ENCODE measurements at regions not wholly inside any gene's neighbourhood (a gene's known extent, or its start where the extent isn't known, plus 50 kb on each side); places are given as distances from the start of the nearest gene placed in this dataset.

DNA sequence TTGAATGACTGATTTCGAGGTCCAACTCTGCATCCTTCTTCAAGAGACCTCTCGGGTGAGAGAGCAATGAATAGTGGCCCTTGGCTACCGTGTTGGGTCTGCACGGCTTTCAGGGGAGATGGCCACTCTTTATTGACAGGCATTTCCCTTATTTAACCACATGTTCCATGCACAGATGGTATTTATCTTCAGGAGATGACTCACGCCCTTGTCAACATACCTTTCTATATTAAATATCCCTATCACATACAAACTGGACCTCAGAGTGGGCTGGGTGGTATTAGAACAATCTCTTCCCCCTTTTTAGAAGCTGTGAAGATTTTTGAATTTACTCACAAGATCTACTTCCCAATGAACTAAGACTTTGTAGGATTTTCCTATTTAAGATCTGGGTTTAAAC lies 109.6 kb upstream of the CDC42EP3 start:
- TF ChIP-seq, protein P1, sequence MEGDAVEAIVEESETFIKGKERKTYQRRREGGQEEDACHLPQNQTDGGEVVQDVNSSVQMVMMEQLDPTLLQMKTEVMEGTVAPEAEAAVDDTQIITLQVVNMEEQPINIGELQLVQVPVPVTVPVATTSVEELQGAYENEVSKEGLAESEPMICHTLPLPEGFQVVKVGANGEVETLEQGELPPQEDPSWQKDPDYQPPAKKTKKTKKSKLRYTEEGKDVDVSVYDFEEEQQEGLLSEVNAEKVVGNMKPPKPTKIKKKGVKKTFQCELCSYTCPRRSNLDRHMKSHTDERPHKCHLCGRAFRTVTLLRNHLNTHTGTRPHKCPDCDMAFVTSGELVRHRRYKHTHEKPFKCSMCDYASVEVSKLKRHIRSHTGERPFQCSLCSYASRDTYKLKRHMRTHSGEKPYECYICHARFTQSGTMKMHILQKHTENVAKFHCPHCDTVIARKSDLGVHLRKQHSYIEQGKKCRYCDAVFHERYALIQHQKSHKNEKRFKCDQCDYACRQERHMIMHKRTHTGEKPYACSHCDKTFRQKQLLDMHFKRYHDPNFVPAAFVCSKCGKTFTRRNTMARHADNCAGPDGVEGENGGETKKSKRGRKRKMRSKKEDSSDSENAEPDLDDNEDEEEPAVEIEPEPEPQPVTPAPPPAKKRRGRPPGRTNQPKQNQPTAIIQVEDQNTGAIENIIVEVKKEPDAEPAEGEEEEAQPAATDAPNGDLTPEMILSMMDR (IDR thresholded peaks at IDR 0.05; ENCODE audit: low read length, missing control alignments) = no peak
- DNase-seq (ENCODE audit: low read depth) = peak; percentile 60

GRCh38 chr2:37782155-37782673 lies 110.8 kb upstream of the CDC42EP3 start:
- TF ChIP-seq, protein P1 (IDR thresholded peaks at IDR 0.05; ENCODE audit: low read length, missing control alignments) = no peak
- H3K4me3 ChIP-seq (replicated peaks; ENCODE audit: low read depth, low read length) = no peak overlapping the region
- DNase-seq (ENCODE audit: low read depth) = no peak

More for the DNA sequence above, 109.6 kb upstream of the CDC42EP3 start:
- H3K4me3 ChIP-seq (replicated peaks; ENCODE audit: low read depth, low read length) = no peak overlapping the region

GRCh38 chr2:37782721-37783371 lies 111.4 kb upstream of the CDC42EP3 start:
- TF ChIP-seq, protein P1 (IDR thresholded peaks at IDR 0.05; ENCODE audit: low read length, missing control alignments) = no peak
- no peak overlapping the region for H3K4me3 ChIP-seq (replicated peaks; ENCODE audit: low read depth, low read length)

GRCh38 chr2:37783545-37783944 lies 112.1 kb upstream of the CDC42EP3 start:
- TF ChIP-seq, protein P1 (IDR thresholded peaks at IDR 0.05; ENCODE audit: low read length, missing control alignments) = no peak
- no peak for DNase-seq (ENCODE audit: low read depth)
- H3K4me3 ChIP-seq (replicated peaks; ENCODE audit: low read depth, low read length) = no peak overlapping the region

More at GRCh38 chr2:37782721-37783371, 111.4 kb upstream of the CDC42EP3 start:
- DNase-seq (ENCODE audit: low read depth) = no peak

DNA sequence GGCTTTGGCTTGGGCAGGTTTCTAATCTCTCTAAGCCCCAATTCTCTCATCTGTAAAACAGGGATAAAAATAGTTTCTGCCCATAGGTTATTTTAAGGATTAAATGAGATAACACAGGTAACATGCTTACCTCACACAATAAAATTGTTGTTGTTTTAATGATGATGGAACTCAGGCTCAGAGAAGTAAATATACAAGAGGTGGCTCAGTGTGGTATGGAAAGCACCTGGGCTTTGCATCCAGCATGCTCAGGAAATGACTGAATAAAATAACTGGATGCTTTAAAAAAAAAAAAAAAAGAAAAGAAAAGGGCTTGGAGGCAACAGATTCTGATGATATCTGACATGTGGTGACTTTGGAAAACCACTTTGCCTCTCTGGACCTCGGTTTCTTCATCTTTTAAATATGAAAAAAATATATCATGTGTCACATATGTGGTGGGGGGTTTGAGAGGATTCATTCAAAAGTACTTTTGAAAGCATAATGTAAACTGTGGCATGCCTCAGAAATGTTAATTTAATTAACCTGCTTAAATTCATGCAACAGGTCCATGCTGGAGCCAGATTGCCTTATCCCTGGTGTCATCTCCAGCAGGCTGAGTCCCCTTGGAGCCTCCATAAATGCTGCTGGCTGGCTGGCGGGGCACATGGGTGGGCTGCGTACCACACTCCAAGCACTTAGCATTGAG lies 112.8 kb upstream of the CDC42EP3 start:
- no peak for DNase-seq (ENCODE audit: low read depth)
- H3K4me3 ChIP-seq (replicated peaks; ENCODE audit: low read depth, low read length) = no peak overlapping the region
- TF ChIP-seq, protein P1 (IDR thresholded peaks at IDR 0.05; ENCODE audit: low read length, missing control alignments) = no peak

GRCh38 chr2:37784759-37785149 lies 113.3 kb upstream of the CDC42EP3 start:
- no peak for DNase-seq (ENCODE audit: low read depth)
- TF ChIP-seq, protein P1 (IDR thresholded peaks at IDR 0.05; ENCODE audit: low read length, missing control alignments) = no peak
- no peak overlapping the region for H3K4me3 ChIP-seq (replicated peaks; ENCODE audit: low read depth, low read length)

All from fibroblast of pulmonary artery (primary cell).